K562 (cell line): ENCODE measurements at regions not wholly inside any gene's neighbourhood (a gene's known extent, or its start where the extent isn't known, plus 50 kb on each side); places are given as distances from the start of the nearest gene placed in this dataset.

Experiments
- ELF4 ChIP-seq: fragments of 450-650 bp; formaldehyde crosslinking; IDR thresholded peaks from 2 replicates; pipeline ENCODE4 v1.4.0; 2022; ENCODE audit warnings: missing genetic modification characterization
- MECOM ChIP-seq: fragments of 250-450 bp; sonication (Bioruptor Pico); IDR thresholded peaks from 2 replicates; pipeline ENCODE4 v1.8.0; 2022; ENCODE audit warnings: inconsistent platforms
- NFIX ChIP-seq: fragments of 250-450 bp; sonication (Bioruptor Pico); IDR thresholded peaks from 2 replicates; pipeline ENCODE4 v1.4.0; 2020; ENCODE audit warnings: low read depth, mild to moderate bottlenecking, moderate library complexity
- PTTG1 ChIP-seq: fragments of 450-650 bp; IDR thresholded peaks from 2 replicates; pipeline ENCODE4 v1.6.1; 2016; ENCODE audit warnings: low read depth, mild to moderate bottlenecking, missing genetic modification characterization, missing compliant biosample characterization
- RNF2 ChIP-seq: sonication (generic); IDR thresholded peaks from 2 replicates; pipeline ENCODE4 v1.6.1; 2016
- TRIM24 ChIP-seq, 2 experiments: fragments of 450-650 bp; IDR thresholded peaks; 2 replicates each; pipeline ENCODE4 v1.6.1; 2016
- ZNF282 ChIP-seq: sonication (generic); formaldehyde crosslinking; IDR thresholded peaks from 2 replicates; pipeline ENCODE4 v1.8.1; 2023; ENCODE audit warnings: missing genetic modification reagents
- TF ChIP-seq, protein P1 (sequence below): sonication (generic); formaldehyde crosslinking; IDR thresholded peaks from 2 replicates; pipeline ENCODE4 v1.8.1; 2023; ENCODE audit warnings: mild to moderate bottlenecking, missing genetic modification reagents
- TF ChIP-seq, protein P2 (sequence below), 2 experiments: fragments of 450-650 bp; IDR thresholded peaks; 2 replicates each; pipeline ENCODE4 v1.6.1; 2016; ENCODE audit warnings: mild to moderate bottlenecking in 2 of 2, borderline replicate concordance in 1 of 2, low read depth in 1 of 2, moderate library complexity in 1 of 2
- TF ChIP-seq, protein P3 (sequence below): fragments of 250-450 bp; sonication (Bioruptor Pico); IDR thresholded peaks from 2 replicates; pipeline ENCODE4 v1.8.0; 2022; ENCODE audit warnings: moderate library complexity, mild to moderate bottlenecking, inconsistent platforms
- TF ChIP-seq, protein P4 (sequence below): fragments of 450-650 bp; IDR thresholded peaks from 2 replicates; pipeline ENCODE4 v1.6.1; 2017; ENCODE audit warnings: antibody characterized with exemption
- TF ChIP-seq, protein P5 (sequence below): fragments of 450-650 bp; formaldehyde crosslinking; IDR thresholded peaks from 2 replicates; pipeline ENCODE4 v1.4.0; 2020; ENCODE audit warnings: mild to moderate bottlenecking
- TF ChIP-seq, protein P6 (sequence below): fragments of 250-450 bp; sonication (Bioruptor Pico); IDR thresholded peaks from 2 replicates; pipeline ENCODE4 v1.8.0; 2022; ENCODE audit warnings: inconsistent platforms

DNA sequence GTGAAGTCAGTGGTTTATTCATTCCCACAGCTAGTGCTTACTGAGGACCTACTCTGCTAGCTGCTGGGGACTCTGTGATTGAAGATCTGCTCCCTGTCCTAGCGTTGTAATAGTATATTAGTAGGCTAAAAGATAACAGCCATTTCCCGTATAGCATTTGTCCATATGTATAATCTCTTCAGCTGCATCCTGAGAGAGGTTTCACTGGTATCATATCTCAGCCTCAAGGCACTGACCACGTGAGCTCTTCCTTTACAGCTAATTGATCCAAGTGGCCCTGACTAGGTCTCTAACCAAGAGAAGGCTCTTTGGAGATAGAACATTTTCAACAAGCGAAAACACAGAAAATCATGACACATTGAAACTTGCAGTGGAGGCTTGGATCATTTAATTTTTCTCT lies 110.2 kb downstream of the APIP start (continued):
- TF ChIP-seq, protein P1, sequence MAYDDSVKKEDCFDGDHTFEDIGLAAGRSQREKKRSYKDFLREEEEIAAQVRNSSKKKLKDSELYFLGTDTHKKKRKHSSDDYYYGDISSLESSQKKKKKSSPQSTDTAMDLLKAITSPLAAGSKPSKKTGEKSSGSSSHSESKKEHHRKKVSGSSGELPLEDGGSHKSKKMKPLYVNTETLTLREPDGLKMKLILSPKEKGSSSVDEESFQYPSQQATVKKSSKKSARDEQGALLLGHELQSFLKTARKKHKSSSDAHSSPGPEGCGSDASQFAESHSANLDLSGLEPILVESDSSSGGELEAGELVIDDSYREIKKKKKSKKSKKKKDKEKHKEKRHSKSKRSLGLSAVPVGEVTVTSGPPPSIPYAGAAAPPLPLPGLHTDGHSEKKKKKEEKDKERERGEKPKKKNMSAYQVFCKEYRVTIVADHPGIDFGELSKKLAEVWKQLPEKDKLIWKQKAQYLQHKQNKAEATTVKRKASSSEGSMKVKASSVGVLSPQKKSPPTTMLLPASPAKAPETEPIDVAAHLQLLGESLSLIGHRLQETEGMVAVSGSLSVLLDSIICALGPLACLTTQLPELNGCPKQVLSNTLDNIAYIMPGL (CRISPR knock-in tag) = no peak
- TF ChIP-seq, protein P2, sequence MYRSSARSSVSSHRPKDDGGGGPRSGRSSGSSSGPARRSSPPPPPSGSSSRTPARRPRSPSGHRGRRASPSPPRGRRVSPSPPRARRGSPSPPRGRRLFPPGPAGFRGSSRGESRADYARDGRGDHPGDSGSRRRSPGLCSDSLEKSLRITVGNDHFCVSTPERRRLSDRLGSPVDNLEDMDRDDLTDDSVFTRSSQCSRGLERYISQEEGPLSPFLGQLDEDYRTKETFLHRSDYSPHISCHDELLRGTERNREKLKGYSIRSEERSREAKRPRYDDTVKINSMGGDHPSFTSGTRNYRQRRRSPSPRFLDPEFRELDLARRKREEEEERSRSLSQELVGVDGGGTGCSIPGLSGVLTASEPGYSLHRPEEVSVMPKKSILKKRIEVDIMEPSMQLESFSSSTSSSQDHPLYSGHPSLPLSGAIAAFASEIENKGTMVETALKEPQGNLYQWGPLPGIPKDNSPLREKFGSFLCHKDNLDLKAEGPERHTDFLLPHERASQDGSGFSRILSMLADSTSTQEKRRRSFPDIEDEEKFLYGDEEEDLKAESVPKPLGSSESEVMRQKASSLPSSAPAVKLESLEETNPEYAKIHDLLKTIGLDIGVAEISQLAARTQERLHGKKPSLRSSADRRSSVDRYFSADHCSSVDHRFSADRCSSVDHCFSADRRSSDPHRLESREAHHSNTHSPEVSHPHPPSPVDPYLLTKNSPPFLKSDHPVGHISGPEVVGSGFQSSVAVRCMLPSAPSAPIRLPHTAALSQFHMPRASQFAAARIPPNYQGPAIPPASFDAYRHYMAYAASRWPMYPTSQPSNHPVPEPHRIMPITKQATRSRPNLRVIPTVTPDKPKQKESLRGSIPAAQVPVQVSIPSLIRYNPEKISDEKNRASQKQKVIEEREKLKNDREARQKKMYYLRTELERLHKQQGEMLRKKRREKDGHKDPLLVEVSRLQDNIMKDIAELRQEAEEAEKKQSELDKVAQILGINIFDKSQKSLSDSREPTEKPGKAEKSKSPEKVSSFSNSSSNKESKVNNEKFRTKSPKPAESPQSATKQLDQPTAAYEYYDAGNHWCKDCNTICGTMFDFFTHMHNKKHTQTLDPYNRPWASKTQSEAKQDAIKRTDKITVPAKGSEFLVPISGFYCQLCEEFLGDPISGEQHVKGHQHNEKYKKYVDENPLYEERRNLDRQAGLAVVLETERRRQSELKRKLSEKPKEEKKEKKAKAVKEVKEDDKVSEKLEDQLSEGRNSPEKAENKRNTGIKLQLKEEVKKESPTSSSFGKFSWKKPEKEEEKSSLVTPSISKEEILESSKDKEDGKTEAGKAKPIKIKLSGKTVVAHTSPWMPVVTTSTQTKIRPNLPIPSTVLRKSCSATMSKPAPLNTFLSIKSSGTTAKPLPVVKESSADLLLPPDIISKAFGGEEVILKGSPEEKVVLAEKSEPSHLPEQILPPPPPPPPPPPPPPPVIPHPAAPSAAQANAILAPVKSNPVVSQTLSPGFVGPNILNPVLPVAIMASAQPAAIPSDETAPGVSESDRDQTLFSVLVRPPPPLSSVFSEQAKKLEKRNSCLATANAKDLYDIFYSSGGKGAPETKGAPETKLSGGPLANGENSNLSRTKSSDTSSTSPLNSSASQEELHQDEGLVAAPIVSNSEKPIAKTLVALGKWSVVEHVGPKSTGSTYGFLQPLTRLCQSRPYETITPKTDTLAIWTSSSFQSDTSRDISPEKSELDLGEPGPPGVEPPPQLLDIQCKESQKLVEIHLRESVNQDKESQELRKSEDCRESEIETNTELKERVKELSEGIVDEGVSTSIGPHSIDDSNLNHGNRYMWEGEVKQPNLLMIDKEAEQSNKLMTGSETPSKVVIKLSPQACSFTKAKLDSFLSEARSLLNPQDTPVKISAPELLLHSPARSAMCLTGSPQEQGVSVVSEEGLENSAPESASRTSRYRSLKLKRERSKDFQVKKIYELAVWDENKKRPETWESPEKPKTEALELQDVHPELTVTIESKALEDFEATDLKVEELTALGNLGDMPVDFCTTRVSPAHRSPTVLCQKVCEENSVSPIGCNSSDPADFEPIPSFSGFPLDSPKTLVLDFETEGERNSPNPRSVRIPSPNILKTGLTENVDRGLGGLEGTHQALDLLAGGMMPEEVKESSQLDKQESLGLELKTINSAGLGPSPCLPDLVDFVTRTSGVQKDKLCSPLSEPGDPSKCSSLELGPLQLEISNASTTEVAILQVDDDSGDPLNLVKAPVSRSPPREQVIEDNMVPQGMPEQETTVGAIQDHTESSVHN (IDR thresholded peaks at IDR 0.05; ENCODE audit: borderline replicate concordance in 1 of 2, low read depth in 1 of 2) = no peak
- TF ChIP-seq TRIM24 (IDR thresholded peaks at IDR 0.05) = peak; percentile 32 to 39; a peak in 2 of 4 replicates
- TF ChIP-seq, protein P3, sequence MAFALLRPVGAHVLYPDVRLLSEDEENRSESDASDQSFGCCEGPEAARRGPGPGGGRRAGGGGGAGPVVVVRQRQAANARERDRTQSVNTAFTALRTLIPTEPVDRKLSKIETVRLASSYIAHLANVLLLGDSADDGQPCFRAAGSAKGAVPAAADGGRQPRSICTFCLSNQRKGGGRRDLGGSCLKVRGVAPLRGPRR (CRISPR knock-in tag) = no peak
- TF ChIP-seq MECOM (CRISPR knock-in tag) = no peak
- TF ChIP-seq PTTG1 = no peak
- TF ChIP-seq NFIX (CRISPR knock-in tag) = no peak
- TF ChIP-seq, protein P4, sequence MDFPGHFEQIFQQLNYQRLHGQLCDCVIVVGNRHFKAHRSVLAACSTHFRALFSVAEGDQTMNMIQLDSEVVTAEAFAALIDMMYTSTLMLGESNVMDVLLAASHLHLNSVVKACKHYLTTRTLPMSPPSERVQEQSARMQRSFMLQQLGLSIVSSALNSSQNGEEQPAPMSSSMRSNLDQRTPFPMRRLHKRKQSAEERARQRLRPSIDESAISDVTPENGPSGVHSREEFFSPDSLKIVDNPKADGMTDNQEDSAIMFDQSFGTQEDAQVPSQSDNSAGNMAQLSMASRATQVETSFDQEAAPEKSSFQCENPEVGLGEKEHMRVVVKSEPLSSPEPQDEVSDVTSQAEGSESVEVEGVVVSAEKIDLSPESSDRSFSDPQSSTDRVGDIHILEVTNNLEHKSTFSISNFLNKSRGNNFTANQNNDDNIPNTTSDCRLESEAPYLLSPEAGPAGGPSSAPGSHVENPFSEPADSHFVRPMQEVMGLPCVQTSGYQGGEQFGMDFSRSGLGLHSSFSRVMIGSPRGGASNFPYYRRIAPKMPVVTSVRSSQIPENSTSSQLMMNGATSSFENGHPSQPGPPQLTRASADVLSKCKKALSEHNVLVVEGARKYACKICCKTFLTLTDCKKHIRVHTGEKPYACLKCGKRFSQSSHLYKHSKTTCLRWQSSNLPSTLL = no peak
- TF ChIP-seq, protein P5, sequence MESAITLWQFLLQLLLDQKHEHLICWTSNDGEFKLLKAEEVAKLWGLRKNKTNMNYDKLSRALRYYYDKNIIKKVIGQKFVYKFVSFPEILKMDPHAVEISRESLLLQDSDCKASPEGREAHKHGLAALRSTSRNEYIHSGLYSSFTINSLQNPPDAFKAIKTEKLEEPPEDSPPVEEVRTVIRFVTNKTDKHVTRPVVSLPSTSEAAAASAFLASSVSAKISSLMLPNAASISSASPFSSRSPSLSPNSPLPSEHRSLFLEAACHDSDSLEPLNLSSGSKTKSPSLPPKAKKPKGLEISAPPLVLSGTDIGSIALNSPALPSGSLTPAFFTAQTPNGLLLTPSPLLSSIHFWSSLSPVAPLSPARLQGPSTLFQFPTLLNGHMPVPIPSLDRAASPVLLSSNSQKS = no peak
- TF ChIP-seq ZNF282 = no peak
- TF ChIP-seq, protein P6, sequence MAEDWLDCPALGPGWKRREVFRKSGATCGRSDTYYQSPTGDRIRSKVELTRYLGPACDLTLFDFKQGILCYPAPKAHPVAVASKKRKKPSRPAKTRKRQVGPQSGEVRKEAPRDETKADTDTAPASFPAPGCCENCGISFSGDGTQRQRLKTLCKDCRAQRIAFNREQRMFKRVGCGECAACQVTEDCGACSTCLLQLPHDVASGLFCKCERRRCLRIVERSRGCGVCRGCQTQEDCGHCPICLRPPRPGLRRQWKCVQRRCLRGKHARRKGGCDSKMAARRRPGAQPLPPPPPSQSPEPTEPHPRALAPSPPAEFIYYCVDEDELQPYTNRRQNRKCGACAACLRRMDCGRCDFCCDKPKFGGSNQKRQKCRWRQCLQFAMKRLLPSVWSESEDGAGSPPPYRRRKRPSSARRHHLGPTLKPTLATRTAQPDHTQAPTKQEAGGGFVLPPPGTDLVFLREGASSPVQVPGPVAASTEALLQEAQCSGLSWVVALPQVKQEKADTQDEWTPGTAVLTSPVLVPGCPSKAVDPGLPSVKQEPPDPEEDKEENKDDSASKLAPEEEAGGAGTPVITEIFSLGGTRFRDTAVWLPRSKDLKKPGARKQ (CRISPR knock-in tag) = no peak
- TF ChIP-seq RNF2 = peak; percentile 61; the same call in 1 of the 2 replicates
- no peak for TF ChIP-seq ELF4 (CRISPR knock-in tag)
